ENCODE measurements at regions not wholly inside any gene's neighbourhood (a gene's known extent, or its start where the extent isn't known, plus 50 kb on each side); places are given as distances from the start of the nearest gene placed in this dataset.
"Not testable (repeated sequence)": the region's sequence is repeated elsewhere in the genome, so short reads cannot be mapped to it uniquely, and the experiment has no call there.

DNA sequence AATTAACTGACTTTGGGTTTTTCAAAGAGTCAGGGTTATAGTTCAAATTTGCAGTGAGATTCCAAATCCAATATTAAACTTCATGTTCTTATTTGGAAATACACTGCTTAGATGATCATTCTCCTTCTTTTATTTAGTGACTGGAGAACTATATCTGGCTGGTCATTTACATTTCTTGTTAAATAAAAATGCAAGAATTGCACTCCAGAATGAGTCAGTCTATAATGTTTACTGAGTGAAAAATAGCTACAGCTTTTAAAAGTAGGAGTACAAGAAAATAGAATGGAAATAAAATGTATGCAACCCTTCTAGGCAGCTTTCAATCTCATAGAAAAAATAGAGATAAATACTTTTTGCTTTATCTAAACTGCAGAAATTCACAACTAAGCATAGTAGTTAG lies 54.5 kb upstream of the CD2AP start (continued):
- TF ChIP-seq, protein P1, sequence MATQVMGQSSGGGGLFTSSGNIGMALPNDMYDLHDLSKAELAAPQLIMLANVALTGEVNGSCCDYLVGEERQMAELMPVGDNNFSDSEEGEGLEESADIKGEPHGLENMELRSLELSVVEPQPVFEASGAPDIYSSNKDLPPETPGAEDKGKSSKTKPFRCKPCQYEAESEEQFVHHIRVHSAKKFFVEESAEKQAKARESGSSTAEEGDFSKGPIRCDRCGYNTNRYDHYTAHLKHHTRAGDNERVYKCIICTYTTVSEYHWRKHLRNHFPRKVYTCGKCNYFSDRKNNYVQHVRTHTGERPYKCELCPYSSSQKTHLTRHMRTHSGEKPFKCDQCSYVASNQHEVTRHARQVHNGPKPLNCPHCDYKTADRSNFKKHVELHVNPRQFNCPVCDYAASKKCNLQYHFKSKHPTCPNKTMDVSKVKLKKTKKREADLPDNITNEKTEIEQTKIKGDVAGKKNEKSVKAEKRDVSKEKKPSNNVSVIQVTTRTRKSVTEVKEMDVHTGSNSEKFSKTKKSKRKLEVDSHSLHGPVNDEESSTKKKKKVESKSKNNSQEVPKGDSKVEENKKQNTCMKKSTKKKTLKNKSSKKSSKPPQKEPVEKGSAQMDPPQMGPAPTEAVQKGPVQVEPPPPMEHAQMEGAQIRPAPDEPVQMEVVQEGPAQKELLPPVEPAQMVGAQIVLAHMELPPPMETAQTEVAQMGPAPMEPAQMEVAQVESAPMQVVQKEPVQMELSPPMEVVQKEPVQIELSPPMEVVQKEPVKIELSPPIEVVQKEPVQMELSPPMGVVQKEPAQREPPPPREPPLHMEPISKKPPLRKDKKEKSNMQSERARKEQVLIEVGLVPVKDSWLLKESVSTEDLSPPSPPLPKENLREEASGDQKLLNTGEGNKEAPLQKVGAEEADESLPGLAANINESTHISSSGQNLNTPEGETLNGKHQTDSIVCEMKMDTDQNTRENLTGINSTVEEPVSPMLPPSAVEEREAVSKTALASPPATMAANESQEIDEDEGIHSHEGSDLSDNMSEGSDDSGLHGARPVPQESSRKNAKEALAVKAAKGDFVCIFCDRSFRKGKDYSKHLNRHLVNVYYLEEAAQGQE (IDR thresholded peaks at IDR 0.05): no peak
- TF ChIP-seq, protein P2, sequence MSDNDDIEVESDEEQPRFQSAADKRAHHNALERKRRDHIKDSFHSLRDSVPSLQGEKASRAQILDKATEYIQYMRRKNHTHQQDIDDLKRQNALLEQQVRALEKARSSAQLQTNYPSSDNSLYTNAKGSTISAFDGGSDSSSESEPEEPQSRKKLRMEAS (IDR thresholded peaks at IDR 0.05): no peak
- TF ChIP-seq NR2F2 (IDR thresholded peaks at IDR 0.05) (no peak), TAF1 (conservative IDR thresholded peaks at IDR 0.05) (no peak), FOXA2 (IDR thresholded peaks at IDR 0.05) (no peak), HNF4G (IDR thresholded peaks at IDR 0.05) (no peak), GABPA (IDR thresholded peaks at IDR 0.05 in 1 of 2, conservative IDR thresholded peaks at IDR 0.05 in 1 of 2) (no peak), JUND (IDR thresholded peaks at IDR 0.05) (no peak), RXRA (IDR thresholded peaks at IDR 0.05) (no peak)

DNA sequence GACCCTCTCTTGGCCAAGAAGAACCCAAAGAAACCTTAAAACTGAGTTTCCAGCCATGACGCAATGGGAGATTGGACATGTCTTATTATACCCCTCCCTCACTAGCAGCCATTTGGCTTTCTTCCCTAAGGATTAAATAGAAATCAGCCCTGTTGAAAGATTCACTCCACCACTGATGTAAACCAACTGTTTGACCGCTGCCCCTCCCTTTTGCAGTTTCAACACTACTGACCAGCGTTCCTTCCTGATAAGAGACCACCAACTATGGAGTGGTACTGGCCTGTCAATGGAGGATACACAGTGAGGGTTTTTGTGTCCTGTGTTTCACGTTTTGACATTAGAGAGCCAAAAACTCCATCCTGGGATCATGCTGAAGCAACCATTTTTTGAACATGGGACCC lies 53.2 kb upstream of the CD2AP start:
- H3K4me1 ChIP-seq (ENCODE audit: control insufficient read depth in 4 of 4, insufficient read depth in 4 of 4, low read length in 3 of 4): peaks cover 2 to 11% (median 8%) of the 10 kb centered on the region in 4 donors
- H3K9me3 ChIP-seq (ENCODE audit: control insufficient read depth in 4 of 4, low read length in 3 of 4): peaks cover 0 to 5% (median under 1%) of the 10 kb centered on the region in 4 donors
- no peak for DNase-seq (ENCODE audit: low spot score)
- no peak overlapping the region for H3K4me3 ChIP-seq (ENCODE audit: low read depth in 1 of 3, low read length in 3 of 3)
- no peak overlapping the region for H3K27ac ChIP-seq (ENCODE audit: low read depth in 1 of 2, low read length in 2 of 2)
- H3K9ac ChIP-seq (ENCODE audit: low read depth in 1 of 2, low read length in 2 of 2): no peak overlapping the region
- H3K36me3 ChIP-seq (ENCODE audit: control insufficient read depth in 4 of 4, insufficient read depth in 3 of 4, low read depth in 1 of 4, low read length in 3 of 4): no peaks in the 10 kb centered on the region
- 75% methylated on average over 4 of the region's 4 CpGs for WGBS
- H3K27me3 ChIP-seq (ENCODE audit: control insufficient read depth in 4 of 4, insufficient read depth in 4 of 4, low read length in 3 of 4): no peaks in the 10 kb centered on the region
- TF ChIP-seq YY1 (IDR thresholded peaks at IDR 0.05) (no peak), NR2F2 (IDR thresholded peaks at IDR 0.05) (no peak), FOXA2 (IDR thresholded peaks at IDR 0.05) (no peak), EGR1 (IDR thresholded peaks at IDR 0.05; ENCODE audit: low read depth in 2 of 2) (no peak), TAF1 (conservative IDR thresholded peaks at IDR 0.05) (no peak)

DNA sequence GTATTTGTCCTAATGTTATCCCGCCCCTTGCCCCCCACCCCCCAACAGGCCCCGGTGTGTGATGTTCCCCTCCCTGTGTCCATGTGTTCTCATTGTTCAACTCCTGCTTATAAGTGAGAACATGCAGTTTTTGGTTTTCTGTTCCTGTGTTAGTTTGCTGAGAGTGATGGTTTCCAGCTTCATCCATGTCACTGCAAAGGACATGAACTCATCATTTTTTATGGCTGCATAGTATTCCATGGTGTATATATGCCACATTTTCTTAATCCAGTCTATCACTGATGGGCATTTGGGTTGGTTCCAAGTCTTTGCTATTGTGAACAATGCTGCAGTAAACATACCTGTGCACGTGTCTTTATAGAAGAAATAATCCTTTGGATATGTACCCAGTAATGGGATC lies 51.9 kb upstream of the CD2AP start:
- WGBS: 93% methylated on average over 3 of the region's 3 CpGs
- H3K27me3 ChIP-seq (ENCODE audit: control insufficient read depth in 4 of 4, insufficient read depth in 4 of 4, low read length in 3 of 4): not testable (repeated sequence)

DNA sequence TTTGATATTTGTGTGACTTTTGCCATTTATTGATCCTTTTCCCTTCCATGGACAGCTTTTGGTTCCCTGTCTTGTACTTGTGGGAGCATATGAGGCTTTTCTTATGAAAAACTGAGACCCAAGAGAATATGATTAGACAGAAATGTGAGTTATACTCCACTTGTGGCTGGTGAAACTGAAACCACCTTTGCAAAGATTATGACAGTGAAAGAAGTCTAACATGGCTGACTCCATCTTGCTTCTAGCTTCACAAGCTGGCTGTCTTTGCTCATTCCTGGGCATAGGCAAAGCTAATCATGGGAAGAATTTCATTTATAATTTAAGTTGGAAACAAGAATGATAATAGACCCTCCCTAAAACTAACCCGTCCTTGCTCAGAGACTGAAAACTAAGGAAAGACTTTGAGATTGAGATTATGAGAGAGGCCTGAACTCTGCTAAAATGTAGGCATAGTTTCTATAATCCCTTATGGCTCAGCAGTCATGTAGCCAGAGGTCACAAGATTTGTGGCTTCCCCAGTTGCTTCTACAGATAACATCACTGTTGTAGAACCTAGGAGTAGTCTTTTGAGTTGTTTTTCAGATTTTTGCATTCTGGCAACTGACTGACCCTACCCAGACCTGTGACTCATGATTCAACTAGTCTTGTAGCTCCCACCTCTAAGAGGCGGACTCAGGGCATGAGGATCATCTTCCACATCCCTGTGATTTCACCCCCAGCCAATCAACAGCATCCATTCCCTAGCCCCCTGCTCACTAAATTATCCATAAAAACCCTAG lies 50.9 kb upstream of the CD2AP start:
- Histone ChIP-seq H3K36me3 (ENCODE audit: control insufficient read depth in 4 of 4, insufficient read depth in 3 of 4, low read depth in 1 of 4, low read length in 3 of 4) (no peaks in the 10 kb centered on the region), H3K9ac (ENCODE audit: low read depth in 1 of 2, low read length in 2 of 2) (no peak overlapping the region), H3K4me1 (ENCODE audit: control insufficient read depth in 4 of 4, insufficient read depth in 4 of 4, low read length in 3 of 4) (no peaks in the 10 kb centered on the region), H3K9me3 (ENCODE audit: control insufficient read depth in 4 of 4, low read length in 3 of 4) (peaks cover 0 to 5% (median under 1%) of the 10 kb centered on the region in 4 donors), H3K27ac (ENCODE audit: low read depth in 1 of 2, low read length in 2 of 2) (no peak overlapping the region), H3K27me3 (ENCODE audit: control insufficient read depth in 4 of 4, insufficient read depth in 4 of 4, low read length in 3 of 4) (no peaks in the 10 kb centered on the region), H3K4me3 (ENCODE audit: low read depth in 1 of 3, low read length in 3 of 3) (no peak overlapping the region)
- WGBS: 96% methylated on average over 2 of the region's 2 CpGs
- DNase-seq (ENCODE audit: low spot score): no peak
- TF ChIP-seq FOXA2 (IDR thresholded peaks at IDR 0.05) (no peak), RAD21 (IDR thresholded peaks at IDR 0.05) (no peak), SP1 (IDR thresholded peaks at IDR 0.05) (no peak), FOXA1 (IDR thresholded peaks at IDR 0.05) (no peak), JUND (IDR thresholded peaks at IDR 0.05) (no peak), NR2F2 (IDR thresholded peaks at IDR 0.05) (no peak), RXRA (IDR thresholded peaks at IDR 0.05) (no peak), YY1 (IDR thresholded peaks at IDR 0.05) (no peak), GABPA (IDR thresholded peaks at IDR 0.05 in 1 of 2, conservative IDR thresholded peaks at IDR 0.05 in 1 of 2) (no peak), TAF1 (conservative IDR thresholded peaks at IDR 0.05) (no peak), HNF4G (IDR thresholded peaks at IDR 0.05) (no peak)
- TF ChIP-seq, protein P2 (IDR thresholded peaks at IDR 0.05): no peak
- TF ChIP-seq, protein P3, sequence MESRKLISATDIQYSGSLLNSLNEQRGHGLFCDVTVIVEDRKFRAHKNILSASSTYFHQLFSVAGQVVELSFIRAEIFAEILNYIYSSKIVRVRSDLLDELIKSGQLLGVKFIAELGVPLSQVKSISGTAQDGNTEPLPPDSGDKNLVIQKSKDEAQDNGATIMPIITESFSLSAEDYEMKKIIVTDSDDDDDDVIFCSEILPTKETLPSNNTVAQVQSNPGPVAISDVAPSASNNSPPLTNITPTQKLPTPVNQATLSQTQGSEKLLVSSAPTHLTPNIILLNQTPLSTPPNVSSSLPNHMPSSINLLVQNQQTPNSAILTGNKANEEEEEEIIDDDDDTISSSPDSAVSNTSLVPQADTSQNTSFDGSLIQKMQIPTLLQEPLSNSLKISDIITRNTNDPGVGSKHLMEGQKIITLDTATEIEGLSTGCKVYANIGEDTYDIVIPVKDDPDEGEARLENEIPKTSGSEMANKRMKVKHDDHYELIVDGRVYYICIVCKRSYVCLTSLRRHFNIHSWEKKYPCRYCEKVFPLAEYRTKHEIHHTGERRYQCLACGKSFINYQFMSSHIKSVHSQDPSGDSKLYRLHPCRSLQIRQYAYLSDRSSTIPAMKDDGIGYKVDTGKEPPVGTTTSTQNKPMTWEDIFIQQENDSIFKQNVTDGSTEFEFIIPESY (IDR thresholded peaks at IDR 0.05): no peak
- TF ChIP-seq, protein P4, sequence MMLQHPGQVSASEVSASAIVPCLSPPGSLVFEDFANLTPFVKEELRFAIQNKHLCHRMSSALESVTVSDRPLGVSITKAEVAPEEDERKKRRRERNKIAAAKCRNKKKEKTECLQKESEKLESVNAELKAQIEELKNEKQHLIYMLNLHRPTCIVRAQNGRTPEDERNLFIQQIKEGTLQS (IDR thresholded peaks at IDR 0.05): no peak
- TF ChIP-seq, protein P5, sequence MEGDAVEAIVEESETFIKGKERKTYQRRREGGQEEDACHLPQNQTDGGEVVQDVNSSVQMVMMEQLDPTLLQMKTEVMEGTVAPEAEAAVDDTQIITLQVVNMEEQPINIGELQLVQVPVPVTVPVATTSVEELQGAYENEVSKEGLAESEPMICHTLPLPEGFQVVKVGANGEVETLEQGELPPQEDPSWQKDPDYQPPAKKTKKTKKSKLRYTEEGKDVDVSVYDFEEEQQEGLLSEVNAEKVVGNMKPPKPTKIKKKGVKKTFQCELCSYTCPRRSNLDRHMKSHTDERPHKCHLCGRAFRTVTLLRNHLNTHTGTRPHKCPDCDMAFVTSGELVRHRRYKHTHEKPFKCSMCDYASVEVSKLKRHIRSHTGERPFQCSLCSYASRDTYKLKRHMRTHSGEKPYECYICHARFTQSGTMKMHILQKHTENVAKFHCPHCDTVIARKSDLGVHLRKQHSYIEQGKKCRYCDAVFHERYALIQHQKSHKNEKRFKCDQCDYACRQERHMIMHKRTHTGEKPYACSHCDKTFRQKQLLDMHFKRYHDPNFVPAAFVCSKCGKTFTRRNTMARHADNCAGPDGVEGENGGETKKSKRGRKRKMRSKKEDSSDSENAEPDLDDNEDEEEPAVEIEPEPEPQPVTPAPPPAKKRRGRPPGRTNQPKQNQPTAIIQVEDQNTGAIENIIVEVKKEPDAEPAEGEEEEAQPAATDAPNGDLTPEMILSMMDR (IDR thresholded peaks at IDR 0.05; ENCODE audit: low read depth, low read length, missing input control): no peak

More for the DNA sequence above, 51.9 kb upstream of the CD2AP start:
- not testable (repeated sequence) for H3K4me3 ChIP-seq (ENCODE audit: low read depth in 1 of 3, low read length in 3 of 3); DNase-seq (ENCODE audit: low spot score); H3K9ac ChIP-seq (ENCODE audit: low read depth in 1 of 2, low read length in 2 of 2); H3K4me1 ChIP-seq (ENCODE audit: control insufficient read depth in 4 of 4, insufficient read depth in 4 of 4, low read length in 3 of 4); H3K36me3 ChIP-seq (ENCODE audit: control insufficient read depth in 4 of 4, insufficient read depth in 3 of 4, low read depth in 1 of 4, low read length in 3 of 4); H3K9me3 ChIP-seq (ENCODE audit: control insufficient read depth in 4 of 4, low read length in 3 of 4); H3K27ac ChIP-seq (ENCODE audit: low read depth in 1 of 2, low read length in 2 of 2)
